ENCODE measurements at regions not wholly inside any gene's neighbourhood (a gene's known extent, or its start where the extent isn't known, plus 50 kb on each side); places are given as distances from the start of the nearest gene placed in this dataset.

- Mint-ChIP-seq H3K36me3 (ENCODE audit: unreplicated experiment) (peaks cover 17% of the 10 kb centered on the region), H3K27me3 (ENCODE audit: unreplicated experiment) (no peaks in the 10 kb centered on the region), H3K9me3 (ENCODE audit: unreplicated experiment) (peaks cover 10% of the 10 kb centered on the region), H3K4me1 (ENCODE audit: low read depth, unreplicated experiment) (no peaks in the 10 kb centered on the region), H3K4me3 (ENCODE audit: unreplicated experiment) (no peak overlapping the region), H3K27ac (ENCODE audit: unreplicated experiment) (no peak overlapping the region)
- DNase-seq = no peak
- TF ChIP-seq, protein P1, sequence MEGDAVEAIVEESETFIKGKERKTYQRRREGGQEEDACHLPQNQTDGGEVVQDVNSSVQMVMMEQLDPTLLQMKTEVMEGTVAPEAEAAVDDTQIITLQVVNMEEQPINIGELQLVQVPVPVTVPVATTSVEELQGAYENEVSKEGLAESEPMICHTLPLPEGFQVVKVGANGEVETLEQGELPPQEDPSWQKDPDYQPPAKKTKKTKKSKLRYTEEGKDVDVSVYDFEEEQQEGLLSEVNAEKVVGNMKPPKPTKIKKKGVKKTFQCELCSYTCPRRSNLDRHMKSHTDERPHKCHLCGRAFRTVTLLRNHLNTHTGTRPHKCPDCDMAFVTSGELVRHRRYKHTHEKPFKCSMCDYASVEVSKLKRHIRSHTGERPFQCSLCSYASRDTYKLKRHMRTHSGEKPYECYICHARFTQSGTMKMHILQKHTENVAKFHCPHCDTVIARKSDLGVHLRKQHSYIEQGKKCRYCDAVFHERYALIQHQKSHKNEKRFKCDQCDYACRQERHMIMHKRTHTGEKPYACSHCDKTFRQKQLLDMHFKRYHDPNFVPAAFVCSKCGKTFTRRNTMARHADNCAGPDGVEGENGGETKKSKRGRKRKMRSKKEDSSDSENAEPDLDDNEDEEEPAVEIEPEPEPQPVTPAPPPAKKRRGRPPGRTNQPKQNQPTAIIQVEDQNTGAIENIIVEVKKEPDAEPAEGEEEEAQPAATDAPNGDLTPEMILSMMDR (IDR thresholded peaks at IDR 0.05; ENCODE audit: partially characterized antibody, unreplicated experiment) = no peak
Measured at GRCh38 chr3:95607926-95608325, 1206.5 kb upstream of the EPHA6 start.

GRCh38 chr3:95609411-95609810, 1205.0 kb upstream of the EPHA6 start:
- Mint-ChIP-seq H3K27ac (ENCODE audit: unreplicated experiment) (no peak overlapping the region), H3K9me3 (ENCODE audit: unreplicated experiment) (peaks cover 9% of the 10 kb centered on the region), H3K4me1 (ENCODE audit: low read depth, unreplicated experiment) (no peaks in the 10 kb centered on the region), H3K36me3 (ENCODE audit: unreplicated experiment) (peaks cover 17% of the 10 kb centered on the region), H3K4me3 (ENCODE audit: unreplicated experiment) (no peak overlapping the region), H3K27me3 (ENCODE audit: unreplicated experiment) (no peaks in the 10 kb centered on the region)
- TF ChIP-seq, protein P1 (IDR thresholded peaks at IDR 0.05; ENCODE audit: partially characterized antibody, unreplicated experiment) = no peak
- DNase-seq = no peak

DNA sequence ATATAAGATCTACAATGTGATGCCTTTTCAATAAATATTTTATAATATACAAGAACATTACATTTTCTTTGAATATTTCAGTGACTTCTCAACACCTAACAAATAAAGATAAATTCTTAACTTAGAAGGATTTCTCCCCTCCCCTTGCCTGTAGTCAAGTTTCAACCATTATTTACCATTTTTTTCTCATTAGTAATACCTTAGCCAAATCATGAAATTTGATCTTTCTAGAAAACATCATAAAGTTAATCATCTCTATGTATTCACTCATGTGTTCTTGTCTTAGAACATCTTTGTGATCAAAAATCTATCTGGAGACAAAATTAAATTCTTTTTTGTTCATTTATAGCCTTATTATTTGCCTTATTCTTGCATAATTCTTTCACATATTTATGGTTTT, 1201.8 kb upstream of the EPHA6 start:
- TF ChIP-seq, protein P1 (IDR thresholded peaks at IDR 0.05; ENCODE audit: partially characterized antibody, unreplicated experiment) = no peak
- no peaks in the 10 kb centered on the region for H3K27me3 Mint-ChIP-seq (ENCODE audit: unreplicated experiment)
- peaks cover 6% of the 10 kb centered on the region for H3K9me3 Mint-ChIP-seq (ENCODE audit: unreplicated experiment)
- no peak overlapping the region for H3K4me3 Mint-ChIP-seq (ENCODE audit: unreplicated experiment)
- peaks cover 5% of the 10 kb centered on the region for H3K36me3 Mint-ChIP-seq (ENCODE audit: unreplicated experiment)
- no peak for DNase-seq
- no peak overlapping the region for H3K27ac Mint-ChIP-seq (ENCODE audit: unreplicated experiment)
- no peaks in the 10 kb centered on the region for H3K4me1 Mint-ChIP-seq (ENCODE audit: low read depth, unreplicated experiment)

DNA sequence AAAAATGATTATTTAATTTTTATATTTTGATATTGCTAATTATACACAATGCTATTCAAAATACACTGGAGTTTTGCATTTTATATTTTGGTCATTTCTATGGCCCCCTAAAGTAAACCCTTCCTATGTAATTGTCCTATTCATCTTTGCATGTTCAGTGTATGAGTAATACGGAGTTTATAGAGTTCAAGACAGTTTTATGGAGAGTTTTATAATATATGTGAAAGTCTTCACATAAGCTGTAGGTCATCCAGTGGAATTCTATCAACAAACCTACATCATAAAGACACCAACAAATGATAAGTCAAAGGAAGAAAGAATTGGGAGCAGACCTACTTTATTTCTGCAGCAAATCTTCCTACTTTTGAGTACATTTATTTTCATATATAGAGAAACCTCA, 1200.4 kb upstream of the EPHA6 start:
- no peak for DNase-seq
- H3K36me3 Mint-ChIP-seq (ENCODE audit: unreplicated experiment) = no peaks in the 10 kb centered on the region
- H3K9me3 Mint-ChIP-seq (ENCODE audit: unreplicated experiment) = no peaks in the 10 kb centered on the region
- TF ChIP-seq, protein P1 (IDR thresholded peaks at IDR 0.05; ENCODE audit: partially characterized antibody, unreplicated experiment) = no peak
- no peak overlapping the region for H3K27ac Mint-ChIP-seq (ENCODE audit: unreplicated experiment)
- no peak overlapping the region for H3K4me3 Mint-ChIP-seq (ENCODE audit: unreplicated experiment)
- no peaks in the 10 kb centered on the region for H3K4me1 Mint-ChIP-seq (ENCODE audit: low read depth, unreplicated experiment)
- no peaks in the 10 kb centered on the region for H3K27me3 Mint-ChIP-seq (ENCODE audit: unreplicated experiment)

DNA sequence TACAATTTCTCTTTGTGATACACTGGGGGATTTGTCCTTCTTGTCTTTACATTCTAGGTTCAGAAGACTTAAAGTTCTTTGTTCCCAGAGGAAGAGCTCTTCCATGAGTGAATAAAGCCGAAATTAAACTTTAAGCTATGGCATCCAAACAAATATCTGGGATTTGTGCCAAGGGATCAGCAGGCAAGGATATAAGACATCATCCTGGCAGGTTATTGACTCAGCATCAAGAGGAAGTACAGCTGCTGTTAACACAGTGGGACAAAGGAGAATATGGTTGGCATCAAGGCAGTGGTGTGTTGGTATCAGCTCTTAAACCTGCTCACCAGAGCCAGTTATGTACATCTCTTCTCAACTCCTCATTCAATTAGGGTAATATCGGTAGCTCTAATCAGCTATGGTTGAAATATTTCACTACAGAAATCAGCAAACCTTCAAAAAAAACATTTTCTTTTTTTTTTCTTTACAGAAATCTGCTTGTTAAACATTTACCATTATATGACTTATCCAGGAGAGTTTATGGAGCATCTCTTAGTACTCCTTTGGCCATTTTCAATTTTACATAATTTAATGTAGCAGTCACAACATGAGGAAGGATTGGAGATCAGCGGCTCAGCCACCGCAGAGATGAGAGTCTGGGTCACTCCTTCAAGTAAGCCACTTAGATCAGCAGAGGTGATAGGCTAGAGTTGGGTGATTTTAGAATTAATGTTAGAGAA, 1198.6 kb upstream of the EPHA6 start:
- TF ChIP-seq, protein P1 (IDR thresholded peaks at IDR 0.05; ENCODE audit: partially characterized antibody, unreplicated experiment) = no peak
- H3K4me1 Mint-ChIP-seq (ENCODE audit: low read depth, unreplicated experiment) = no peaks in the 10 kb centered on the region
- no peak overlapping the region for H3K27ac Mint-ChIP-seq (ENCODE audit: unreplicated experiment)
- no peaks in the 10 kb centered on the region for H3K36me3 Mint-ChIP-seq (ENCODE audit: unreplicated experiment)
- no peak for DNase-seq
- no peaks in the 10 kb centered on the region for H3K9me3 Mint-ChIP-seq (ENCODE audit: unreplicated experiment)
- peaks cover 1% of the 10 kb centered on the region for H3K27me3 Mint-ChIP-seq (ENCODE audit: unreplicated experiment)
- H3K4me3 Mint-ChIP-seq (ENCODE audit: unreplicated experiment) = no peak overlapping the region

Measured in glutamatergic neuron (in vitro differentiated cells).